ENCODE measurements at regions not wholly inside any gene's neighbourhood (a gene's known extent, or its start where the extent isn't known, plus 50 kb on each side); places are given as distances from the start of the nearest gene placed in this dataset.
"Not testable (repeated sequence)": the region's sequence is repeated elsewhere in the genome, so short reads cannot be mapped to it uniquely, and the experiment has no call there.

DNA sequence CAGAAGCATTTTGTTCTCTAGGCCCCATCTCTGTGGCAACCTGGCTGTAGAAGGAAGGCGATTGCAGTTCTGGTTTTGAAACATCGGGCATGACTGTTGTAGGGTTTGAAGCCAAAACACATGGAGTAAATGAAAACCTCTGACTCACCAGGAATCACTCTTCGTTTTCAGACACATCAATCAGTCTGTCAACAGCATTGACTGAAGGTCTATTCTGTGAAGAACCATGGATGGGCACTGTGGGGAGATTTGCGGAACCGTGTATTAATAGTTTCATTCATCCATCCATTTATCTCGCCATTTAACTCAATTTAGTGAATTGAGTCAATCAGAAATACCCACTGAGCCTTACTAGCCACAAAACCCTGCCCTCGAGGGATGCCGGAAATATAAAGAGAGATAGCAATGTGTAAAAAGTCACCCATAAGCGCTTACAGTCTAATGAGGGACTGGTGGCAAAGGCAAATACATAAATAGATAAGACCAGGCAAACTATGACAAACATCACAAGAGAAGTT is 364.6 kb upstream of the PROX1 start:
- DNase-seq: no peak

DNA sequence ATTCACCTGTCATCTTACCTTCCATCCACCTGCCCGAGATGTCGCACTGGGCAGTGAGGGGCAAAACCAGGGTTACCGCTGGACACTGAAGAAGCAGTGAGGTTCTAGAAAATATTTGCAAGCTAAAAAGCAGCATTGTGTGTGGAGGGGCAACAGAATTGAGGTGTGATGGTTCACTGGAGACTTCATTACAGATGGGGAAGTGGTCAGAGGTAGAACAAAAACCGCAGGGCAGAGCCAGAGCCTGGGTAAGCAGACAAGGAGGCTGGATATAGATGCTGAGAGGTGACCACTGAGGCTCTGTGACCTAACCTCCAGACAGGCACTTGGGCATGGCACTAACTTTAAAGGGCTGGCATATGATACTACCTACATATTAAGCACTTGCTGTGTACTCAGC is 363.9 kb upstream of the PROX1 start:
- no peak for DNase-seq

DNA sequence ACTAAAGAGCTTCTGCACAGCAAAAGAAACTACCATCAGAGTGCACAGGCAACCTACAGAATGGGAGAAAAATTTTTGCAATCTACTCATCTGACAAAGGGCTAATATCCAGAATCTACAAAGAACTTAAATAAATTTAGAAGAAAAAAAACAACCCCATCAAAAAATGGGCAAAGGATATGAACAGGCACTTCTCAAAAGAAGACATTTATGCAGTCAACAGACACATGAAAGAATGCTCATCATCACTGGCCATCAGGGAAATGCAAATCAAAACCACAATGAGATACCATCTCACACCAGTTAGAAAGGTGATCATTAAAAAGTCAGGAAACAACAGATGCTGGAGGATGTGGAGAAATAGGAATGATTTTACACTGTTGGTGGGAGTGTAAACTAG is 351.0 kb upstream of the PROX1 start:
- not testable (repeated sequence) for DNase-seq

DNA sequence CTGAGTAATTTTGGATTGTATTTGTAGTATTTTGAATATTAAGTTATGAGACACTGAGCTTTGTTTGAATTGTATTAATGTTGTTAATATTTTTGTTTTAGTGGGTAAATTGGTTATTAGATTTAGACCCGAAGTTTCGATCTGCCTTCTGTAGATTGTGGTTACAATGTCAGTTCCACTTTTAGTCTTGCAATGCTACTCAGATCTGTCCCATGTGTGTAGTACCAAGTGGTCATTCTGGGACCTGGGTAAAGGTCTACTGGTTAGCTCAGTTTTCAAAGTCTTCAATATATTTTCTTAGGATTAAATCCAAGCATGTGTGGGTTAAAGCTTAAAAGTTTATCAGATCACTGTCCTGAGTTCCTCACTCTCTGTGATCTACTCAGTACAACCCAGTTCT is 346.5 kb upstream of the PROX1 start:
- no peak for DNase-seq

DNA sequence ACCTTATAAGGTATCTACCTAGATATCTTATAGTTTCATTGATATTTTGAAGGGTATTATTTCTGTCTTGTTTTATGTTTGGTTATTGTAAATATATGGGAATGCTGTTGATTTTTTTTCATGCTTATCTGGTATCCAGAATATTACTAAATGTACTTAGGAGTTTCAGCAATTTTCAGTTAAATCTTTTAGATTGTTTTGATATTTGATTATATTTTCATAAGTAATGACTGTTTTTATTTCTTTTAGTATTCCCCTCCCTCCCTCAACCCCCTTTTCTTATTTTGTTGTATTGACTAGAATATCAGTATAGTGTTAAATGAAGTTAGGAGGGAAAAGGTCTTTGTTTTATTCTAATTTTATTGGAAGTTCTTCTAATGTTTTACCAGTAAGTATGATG is 344.4 kb upstream of the PROX1 start:
- no peak for DNase-seq

DNA sequence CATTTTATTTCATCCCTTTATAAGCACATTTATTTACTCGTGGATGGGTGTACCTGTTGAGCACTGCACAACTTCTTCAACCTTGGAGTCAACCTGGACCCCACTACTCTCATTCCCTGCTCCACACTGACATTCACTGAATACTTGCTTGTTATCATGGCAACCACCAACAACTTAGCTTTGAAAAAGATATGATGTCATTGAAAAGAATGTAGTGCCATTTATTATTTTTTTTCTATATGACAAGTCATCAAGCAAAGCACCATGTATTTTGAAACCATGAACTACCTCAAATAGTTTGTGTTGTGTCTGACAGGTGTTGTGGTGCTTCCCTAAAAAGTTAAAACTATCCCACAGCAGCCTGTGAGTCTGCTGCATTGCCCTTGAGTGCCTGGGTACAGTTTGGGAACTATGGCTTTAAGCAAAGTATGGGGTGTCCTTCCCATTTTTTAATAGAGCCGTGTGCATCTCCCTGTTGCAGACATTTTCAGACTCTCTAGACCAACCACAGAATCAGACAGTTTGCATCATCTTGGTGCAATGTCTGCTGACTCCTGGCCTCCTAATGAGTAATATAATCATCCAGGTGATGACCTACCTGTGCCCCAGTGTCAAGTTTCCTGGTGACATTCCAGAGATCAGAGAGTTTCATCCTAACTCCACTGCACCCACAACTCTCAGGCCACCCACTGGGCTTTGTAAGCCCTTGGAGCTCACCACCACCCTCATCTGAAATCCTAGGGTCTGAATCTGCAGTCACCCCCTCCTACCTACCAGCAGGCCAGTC is 339.7 kb upstream of the PROX1 start:
- DNase-seq: no peak

DNA sequence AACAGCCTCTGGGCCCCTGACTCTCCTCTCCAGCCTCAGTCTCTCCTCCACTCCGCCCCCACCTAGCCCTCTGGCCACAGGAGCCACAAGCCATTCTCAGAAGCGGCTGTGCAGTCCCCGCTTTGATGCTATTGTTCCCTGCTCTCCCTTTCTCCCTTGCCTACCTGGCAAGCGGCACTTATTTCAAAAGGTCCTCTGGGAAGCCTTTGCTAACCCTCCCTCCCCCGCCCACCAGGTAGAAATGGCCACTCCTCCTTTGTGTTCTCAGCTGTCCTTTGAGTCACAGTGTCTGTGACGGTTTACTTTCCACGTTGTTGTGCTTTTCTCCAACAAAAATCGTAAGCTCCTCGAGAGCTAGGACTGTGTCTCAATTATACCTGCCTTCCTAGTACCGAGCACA is 338.4 kb upstream of the PROX1 start:
- no peak for DNase-seq

DNA sequence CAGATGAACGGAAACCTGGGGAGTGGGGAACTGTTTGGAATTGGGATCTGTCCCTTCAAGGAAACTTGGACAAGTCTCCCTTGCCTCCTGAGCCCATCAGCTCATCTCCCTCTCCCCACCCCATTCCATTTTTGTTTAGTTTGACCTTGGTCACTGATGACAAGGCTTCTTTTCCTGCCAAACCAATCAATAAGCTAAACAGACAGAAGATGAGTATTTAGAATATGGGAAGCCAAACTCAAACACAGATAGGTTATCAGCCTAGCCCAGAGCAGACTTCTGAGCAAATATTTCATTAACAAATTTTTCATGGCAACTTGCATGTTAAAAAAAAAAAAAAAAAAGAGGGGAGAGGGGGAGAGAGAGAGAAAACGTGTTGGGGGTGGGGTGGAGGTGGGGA is 337.2 kb upstream of the PROX1 start:
- no peak for DNase-seq

DNA sequence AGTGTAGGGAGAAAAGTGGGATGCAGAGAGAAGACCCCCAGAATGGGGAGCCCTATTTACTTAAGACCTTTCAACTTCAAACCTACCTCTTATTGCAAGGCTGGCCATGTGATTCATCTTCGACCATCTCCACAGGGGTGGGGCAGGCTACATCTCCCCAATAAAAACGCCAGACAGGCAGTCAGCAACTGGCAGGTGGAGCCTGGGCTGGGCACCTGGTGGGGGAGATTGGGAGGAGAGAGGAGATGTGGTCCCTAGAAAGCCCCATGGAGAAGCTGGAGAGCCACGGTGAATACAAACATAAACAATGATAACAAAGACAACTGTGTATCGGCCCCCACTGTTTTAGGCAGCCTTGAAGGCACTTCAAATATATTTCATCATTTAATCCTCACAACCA is 336.7 kb upstream of the PROX1 start:
- DNase-seq: no peak

DNA sequence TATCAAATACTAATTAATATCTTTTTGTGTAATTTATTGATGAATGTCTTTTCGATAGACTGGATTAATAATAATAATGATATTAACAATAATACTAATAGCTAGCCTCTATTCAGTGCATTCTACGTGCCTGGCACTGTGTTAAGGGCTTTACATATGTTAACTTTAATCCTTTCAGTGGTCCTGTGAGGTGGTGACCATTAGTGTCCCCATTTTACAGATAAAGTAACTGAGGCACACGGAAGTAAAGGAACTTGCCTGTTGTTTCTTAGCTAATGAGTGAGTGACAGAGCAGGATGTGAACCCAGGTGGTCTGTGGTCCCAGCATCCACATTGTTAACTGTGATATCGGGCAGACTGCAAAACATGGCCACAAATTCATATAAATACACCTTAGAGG is 335.7 kb upstream of the PROX1 start:
- DNase-seq: no peak

DNA sequence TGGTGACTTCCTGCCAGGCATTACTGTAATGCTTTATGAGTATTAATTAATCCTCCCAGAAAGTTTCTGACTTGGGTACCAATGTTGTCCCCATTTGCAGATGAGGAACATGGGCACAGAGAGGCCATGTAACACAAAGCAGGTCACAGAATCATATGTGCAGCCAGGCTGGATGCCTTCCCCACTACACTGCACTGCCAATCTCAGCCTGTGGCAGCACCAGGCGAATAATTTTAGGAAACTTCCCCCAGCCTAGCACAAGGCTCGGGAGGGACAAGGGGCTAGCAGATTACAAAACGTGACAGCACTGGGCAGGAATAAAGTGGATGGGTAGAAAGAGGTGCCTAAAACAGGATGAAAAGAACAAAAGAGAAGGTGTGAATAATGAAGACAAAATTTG is 331.7 kb upstream of the PROX1 start:
- DNase-seq: no peak

DNA sequence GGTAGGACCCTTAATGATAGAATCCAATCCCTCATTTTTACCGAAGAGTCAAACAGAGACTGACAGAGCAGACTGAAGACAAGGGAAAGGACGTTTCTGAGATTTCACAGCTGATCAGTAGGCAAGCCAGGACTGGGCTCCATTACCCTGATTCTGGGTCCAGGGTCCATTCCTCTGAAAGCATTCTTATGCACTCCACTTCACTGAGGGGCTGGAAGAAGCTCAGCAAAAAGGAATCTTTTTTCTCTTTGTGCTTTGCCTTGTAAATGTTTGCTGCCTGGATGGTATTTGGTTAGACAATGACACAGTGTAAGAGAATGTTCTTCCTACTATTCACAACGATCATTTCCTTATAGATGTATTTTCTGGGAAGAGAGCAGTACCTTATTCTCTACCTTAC is 331.3 kb upstream of the PROX1 start:
- no peak for DNase-seq

DNA sequence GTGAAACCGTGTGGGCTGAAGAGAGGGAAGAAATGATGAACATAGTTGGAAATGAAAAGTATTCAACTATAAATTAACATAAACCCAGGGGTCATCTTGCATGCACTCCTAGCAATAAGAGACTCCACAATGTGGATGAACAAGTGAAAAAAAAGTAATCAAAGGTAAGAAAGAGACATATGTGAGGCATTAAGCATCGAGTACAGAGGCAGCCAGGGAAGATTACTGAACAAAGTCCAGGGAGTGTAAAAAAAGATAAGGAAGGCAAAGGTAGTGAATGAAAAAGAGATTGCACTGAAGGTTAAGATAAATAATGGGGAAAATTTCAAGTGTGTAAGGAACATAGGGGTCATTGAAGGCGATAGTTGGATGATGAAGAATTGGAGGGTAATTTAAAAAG is 330.8 kb upstream of the PROX1 start:
- no peak for DNase-seq

DNA sequence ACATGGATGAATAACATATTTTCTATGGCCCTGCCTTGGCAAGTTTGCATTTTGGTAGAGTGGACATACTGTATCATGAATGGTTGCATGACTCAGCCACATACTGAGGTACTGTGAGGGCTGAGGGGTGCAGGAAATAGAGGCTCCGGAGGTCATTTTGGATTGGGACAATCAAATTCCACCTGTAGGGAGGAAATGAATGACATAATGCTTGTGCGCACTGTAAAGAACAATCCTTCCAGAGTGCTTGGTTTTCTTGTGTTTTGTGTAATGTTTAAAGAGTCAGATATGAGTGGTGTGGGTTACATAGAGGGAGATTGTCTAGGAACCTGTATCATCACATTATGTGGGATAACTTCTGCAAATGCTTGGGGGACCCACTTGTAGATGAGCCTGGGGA is 329.9 kb upstream of the PROX1 start:
- no peak for DNase-seq

DNA sequence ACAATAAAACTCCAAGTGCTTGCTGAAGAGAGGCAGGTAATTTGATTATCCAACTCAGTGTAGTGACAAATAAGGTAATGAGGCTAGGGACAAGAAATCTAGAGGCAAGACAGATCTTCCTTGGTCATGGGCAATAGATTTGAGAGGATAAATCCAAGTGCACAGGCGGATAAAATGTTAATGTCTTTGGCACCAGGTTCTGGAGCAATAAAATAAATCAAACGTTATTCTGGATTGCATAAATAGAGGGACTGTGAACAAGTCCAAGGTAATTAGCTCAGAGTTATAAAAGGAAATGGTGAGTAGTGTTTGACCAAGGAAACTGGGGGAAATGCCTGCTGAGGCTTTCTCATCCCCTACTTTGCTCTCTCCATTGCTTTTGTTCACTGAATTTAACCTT is 329.3 kb upstream of the PROX1 start:
- no peak for DNase-seq

DNA sequence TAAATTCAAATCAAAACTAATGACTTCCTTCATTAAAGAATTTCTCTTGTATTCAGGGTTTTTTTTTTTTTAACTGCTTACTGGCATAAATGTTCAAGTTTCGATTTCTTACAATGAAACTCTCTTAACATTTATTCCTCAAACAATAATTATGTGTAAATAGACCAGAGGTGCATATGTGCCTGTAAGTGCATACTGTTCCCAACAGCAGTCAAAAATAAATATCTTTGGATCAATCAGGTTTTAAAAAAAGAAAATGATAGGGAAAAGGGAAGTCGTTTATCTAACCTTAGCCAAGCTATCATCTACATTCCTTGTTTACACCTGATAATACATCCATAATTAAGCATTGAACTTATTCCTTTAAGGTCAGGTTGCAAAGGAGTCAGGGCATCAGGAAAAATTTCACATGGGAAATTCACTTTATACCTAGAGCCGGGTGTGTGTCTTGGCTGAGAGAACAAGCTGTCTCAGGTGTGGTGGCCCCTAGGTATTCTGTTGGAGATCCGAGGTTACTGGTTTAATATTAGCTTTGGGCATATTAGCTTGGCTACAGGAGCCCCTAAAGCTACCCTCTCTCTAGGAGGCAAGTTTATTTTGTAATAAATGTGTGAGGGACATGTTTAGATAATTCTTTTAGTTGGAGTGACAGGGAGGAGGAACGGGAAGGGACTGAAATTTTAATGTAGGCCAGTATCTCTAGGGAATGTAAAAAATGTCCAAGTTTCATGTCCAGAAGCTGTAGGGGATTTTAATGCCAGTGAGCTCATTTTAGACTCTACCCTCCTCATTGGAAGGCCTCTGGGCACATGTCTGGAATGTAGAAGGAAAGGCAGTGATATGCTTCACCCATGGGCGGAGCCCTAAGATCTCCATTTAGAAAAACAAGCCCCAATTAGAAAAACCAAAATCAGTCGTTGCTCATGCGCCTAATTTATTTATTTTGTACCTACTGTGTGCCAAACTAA is 327.9 kb upstream of the PROX1 start:
- no peak for DNase-seq

DNA sequence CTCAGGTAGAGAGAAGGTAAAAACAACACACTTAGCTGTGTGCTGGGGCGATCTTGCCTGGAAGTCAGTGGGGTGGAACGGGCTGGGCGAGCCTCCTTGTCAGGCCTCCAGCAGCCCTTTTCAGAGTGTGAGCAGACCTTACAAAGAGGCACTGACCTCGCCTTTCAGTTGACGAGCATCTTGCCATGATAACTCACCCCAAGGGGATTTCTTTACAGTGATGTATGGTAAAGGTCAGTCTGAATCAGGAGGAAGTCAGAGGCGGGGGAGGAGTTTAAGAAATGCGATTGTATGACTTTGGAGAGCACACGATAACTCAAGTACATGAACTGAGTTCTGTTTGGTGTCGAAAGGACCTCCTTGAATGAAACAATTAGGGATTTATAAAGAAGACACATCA is 326.5 kb upstream of the PROX1 start:
- no peak for DNase-seq

DNA sequence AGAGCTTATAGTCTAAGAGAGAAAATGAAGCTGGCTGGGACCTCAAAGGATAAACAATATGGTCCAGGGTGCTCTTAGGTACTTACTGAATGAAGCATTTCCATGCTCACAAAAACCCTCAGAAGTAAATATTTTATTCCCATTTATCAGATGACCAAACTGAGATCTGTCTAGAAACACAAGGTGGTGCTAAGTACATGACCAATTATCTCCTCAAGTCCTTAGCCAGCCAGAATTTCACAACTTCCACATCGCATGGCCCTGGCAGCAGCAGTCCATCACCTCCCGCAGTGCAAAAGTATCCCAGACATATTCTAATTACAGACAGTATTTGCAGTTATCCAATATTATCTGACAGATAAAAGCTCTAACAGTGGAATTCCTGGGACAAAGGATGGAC is 321.7 kb upstream of the PROX1 start:
- no peak for DNase-seq

DNA sequence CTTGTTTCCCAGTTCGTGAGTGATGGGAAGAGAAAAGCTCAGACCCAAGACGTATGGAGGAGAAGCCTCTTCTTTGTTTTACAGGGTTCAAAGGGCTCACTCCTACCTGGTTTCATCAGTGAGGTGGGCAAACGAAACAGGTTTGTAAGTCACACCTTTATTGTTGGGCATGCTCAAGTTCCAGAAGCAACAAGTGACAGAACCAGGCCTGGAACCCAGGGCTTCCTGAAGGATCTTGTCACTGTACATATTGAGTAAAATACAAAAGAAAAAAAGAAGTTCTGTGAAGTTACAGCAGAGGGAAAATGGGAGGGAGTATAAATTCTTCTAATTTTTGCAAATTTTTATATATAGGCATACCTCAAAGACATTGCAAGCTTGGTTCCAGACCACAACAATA is 320.9 kb upstream of the PROX1 start:
- DNase-seq: no peak

DNA sequence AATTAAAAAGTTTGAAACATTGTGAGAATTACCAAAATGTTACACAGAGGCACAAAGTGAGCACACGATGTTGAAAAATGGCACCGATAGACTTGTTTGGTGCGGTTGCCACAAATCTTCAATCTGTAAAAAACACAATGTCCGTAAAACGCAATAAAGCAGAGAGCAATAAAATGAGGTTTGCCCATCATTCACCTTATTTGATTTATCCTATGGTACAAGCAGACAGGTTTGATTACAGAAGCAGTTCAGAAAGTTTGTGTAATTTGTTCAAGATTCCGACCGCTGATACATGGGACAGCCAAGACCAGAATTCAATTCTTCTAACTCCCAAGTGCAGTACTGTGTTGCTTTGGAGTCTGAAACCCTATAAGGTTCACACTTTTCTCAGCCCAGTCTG is 318.3 kb upstream of the PROX1 start:
- DNase-seq: no peak

DNA sequence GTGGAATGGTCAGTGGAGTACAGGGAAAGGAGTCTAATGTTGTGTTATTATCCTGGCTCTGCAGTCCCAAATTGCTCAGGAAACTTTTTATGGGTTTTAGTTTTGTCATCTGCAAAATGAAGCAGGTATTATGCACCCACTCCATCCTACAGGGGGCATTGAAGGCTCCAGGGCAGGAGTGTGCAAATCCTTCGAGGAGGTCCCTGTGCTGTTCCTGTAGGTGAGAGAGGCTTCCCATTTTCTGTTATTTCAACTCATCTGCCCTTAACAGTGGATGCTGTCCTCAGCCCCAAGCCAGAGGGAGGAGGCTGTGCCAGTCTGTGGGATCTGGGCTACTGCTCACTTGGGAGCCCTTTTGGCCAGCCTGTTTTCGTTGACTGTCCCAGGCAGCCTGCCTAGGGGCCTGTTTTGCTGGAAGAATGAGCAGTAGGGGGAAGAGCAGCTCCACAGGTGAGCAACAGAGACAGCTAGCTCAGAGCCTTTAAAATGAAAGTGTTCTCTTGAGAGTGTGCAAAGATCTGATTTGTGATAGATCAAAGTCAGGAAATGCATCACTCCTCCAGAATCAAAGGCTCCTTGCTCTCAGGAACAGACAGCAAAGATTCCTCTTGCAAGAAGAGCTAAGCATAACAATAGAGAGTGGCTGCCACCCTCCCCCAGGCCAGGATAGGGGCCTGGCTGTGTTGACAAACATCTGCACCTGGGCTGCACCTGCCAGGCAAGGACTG is 317.6 kb upstream of the PROX1 start:
- no peak for DNase-seq

DNA sequence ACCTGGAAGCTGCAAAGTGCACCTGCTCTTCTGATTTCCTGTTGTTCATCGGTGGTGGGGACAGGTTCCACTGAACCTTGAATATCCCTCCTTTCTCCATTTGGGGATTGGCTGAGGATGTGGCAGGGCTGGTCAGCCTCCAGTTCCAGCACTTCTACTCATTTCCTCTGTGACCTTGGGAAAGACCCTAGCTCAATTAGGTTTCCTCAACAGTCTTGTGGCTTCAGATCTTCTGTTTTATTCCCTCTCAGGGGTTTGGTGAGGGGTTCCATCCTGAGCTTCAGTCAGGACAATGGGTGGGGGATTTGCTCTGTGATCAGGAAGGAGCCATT is 317.1 kb upstream of the PROX1 start:
- DNase-seq: no peak
